PC-9 (cell line): ENCODE measurements at regions not wholly inside any gene's neighbourhood (a gene's known extent, or its start where the extent isn't known, plus 50 kb on each side); places are given as distances from the start of the nearest gene placed in this dataset.

Experiments
- BruUV-seq: library from RNA; stranded (reverse); fragments of 400-500 nt; replicated peaks from 2 replicates; lab custom pipeline; 2021; lab: Mats Ljungman, UMichigan
- CTCF ChIA-PET: fragments of 300-600 bp; sonication (Branson Sonifier 250); formaldehyde crosslinking; loops from one replicate; lab custom pipeline; 2022; ENCODE audit warnings: antibody characterized with exemption; lab: Charles Lee
- POLR2A ChIA-PET: fragments of 300-600 bp; sonication (Branson Sonifier 250); formaldehyde crosslinking; loops from one replicate; lab custom pipeline; 2022; ENCODE audit warnings: antibody characterized with exemption; ENCODE audit not compliant: unreplicated experiment; lab: Charles Lee
- DNase-seq, 2 experiments: peaks; one replicate each; pipeline versions ENCODE4 v3.0.0 to v3.0.0-alpha.2; 2015 to 2022; ENCODE audit warnings: mixed read lengths in 1 of 2
- H2AFZ ChIP-seq: fragments of 200-600 bp; sonication (generic); 2 replicates; pipeline ENCODE4 v1.8.1; 2017; ENCODE audit warnings: antibody characterized with exemption
- H3F3A ChIP-seq: fragments of 200-600 bp; sonication (generic); 2 replicates; pipeline ENCODE4 v1.8.1; 2017; ENCODE audit warnings: antibody characterized with exemption, mild to moderate bottlenecking, low read depth; ENCODE audit not compliant: insufficient read depth
- H3K27ac ChIP-seq: fragments of 200-600 bp; sonication (generic); 2 replicates; pipeline ENCODE4 v1.6.1; 2016; ENCODE audit warnings: mixed run types
- H3K27me3 ChIP-seq: fragments of 200-600 bp; sonication (generic); 2 replicates; pipeline ENCODE4 v1.6.1; 2016; ENCODE audit warnings: low read depth, mixed run types; ENCODE audit not compliant: insufficient read depth
- H3K36me3 ChIP-seq: fragments of 200-600 bp; sonication (generic); 2 replicates; pipeline ENCODE4 v1.6.1; 2016; ENCODE audit warnings: low read depth, mixed run types
- H3K4me1 ChIP-seq: fragments of 200-600 bp; sonication (generic); replicated peaks from 2 replicates; pipeline ENCODE4 v1.6.1; 2016; ENCODE audit warnings: mixed run types; ENCODE audit not compliant: insufficient read depth
- H3K4me2 ChIP-seq: fragments of 200-600 bp; sonication (generic); 2 replicates; pipeline ENCODE4 v1.6.1; 2017; ENCODE audit warnings: mixed run types
- H3K4me3 ChIP-seq: fragments of 200-600 bp; sonication (generic); 2 replicates; pipeline ENCODE4 v1.6.1; 2016; ENCODE audit warnings: mixed run types
- H3K79me2 ChIP-seq: fragments of 200-600 bp; sonication (generic); 2 replicates; pipeline ENCODE4 v1.6.1; 2017; ENCODE audit warnings: low read depth, mixed run types
- H3K9me2 ChIP-seq: fragments of 200-600 bp; sonication (generic); 2 replicates; pipeline ENCODE4 v1.8.1; 2017; ENCODE audit warnings: mild to moderate bottlenecking; ENCODE audit not compliant: insufficient read depth
- H3K9me3 ChIP-seq: fragments of 200-600 bp; sonication (generic); 2 replicates; pipeline ENCODE4 v1.8.1; 2016; ENCODE audit warnings: low read depth; ENCODE audit not compliant: insufficient read depth
- H4K20me1 ChIP-seq: fragments of 200-600 bp; sonication (generic); 2 replicates; pipeline ENCODE4 v1.8.1; 2017; ENCODE audit not compliant: insufficient read depth
- CTCF ChIP-seq: fragments of 200-600 bp; sonication (generic); conservative IDR thresholded peaks from 2 replicates; pipeline ENCODE4 v1.6.1; 2017; ENCODE audit warnings: mixed run types, antibody characterized with exemption, mild to moderate bottlenecking, moderate library complexity
- EZH2 ChIP-seq: fragments of 200-600 bp; sonication (generic); IDR thresholded peaks from 2 replicates; pipeline ENCODE4 v1.8.0; 2017; ENCODE audit warnings: antibody characterized with exemption, low read depth
- intact Hi-C: fragments of 100-400 bp; cut with micrococcal nuclease; formaldehyde crosslinking; loops from one replicate; pipeline ENCODE4 v1.10.0; 2022; ENCODE audit not compliant: unreplicated experiment

- Histone ChIP-seq H3K27ac (no peak overlapping the region), H4K20me1 (no peaks in the 10 kb centered on the region), H3K79me2 (no peaks in the 10 kb centered on the region), H3K36me3 (no peaks in the 10 kb centered on the region), H3K27me3 (no peaks in the 10 kb centered on the region; the same call in 1 of the 2 replicates), H3F3A (no peaks in the 10 kb centered on the region), H2AFZ (no peak overlapping the region), H3K4me2 (no peak overlapping the region), H3K9me2 (no peaks in the 10 kb centered on the region), H3K9me3 (no peaks in the 10 kb centered on the region), H3K4me1 (no peaks in the 10 kb centered on the region), H3K4me3 (no peak overlapping the region)
- intact Hi-C loops: no loop called here
- TF ChIP-seq EZH2: no peak
- TF ChIP-seq CTCF: no peak
- POLR2A ChIA-PET: no interaction called here
- CTCF ChIA-PET: no interaction called here
- no peak for DNase-seq
- no TSS peak for BruUV-seq
These were observed 91.1 kb downstream of the MPP7 start for GRCh38 chr10:28211759-28212158.

GRCh38 chr10:28207799-28208198 is 95.1 kb downstream of the MPP7 start:
- Histone ChIP-seq H3K4me1 (no peaks in the 10 kb centered on the region), H3K4me2 (no peak overlapping the region), H3K27me3 (no peaks in the 10 kb centered on the region), H3F3A (no peaks in the 10 kb centered on the region), H3K4me3 (no peak overlapping the region), H3K9me3 (no peaks in the 10 kb centered on the region), H3K9me2 (no peaks in the 10 kb centered on the region), H4K20me1 (no peaks in the 10 kb centered on the region), H3K79me2 (no peaks in the 10 kb centered on the region), H3K36me3 (no peaks in the 10 kb centered on the region), H2AFZ (no peak overlapping the region), H3K27ac (no peak overlapping the region)
- no TSS peak for BruUV-seq
- ChIA-PET POLR2A (no interaction called here), CTCF (no interaction called here)
- no peak for DNase-seq
- TF ChIP-seq EZH2 (no peak), CTCF (no peak)
- intact Hi-C loops: no loop called here

- Histone ChIP-seq H2AFZ (no peak overlapping the region), H3K27ac (no peak overlapping the region), H3K4me2 (no peak overlapping the region)
These were observed 99.9 kb downstream of the MPP7 start for GRCh38 chr10:28202941-28203352.

More at GRCh38 chr10:28202941-28203352, 99.9 kb downstream of the MPP7 start:
- no TSS peak for BruUV-seq
- H3K79me2 ChIP-seq: no peaks in the 10 kb centered on the region
- H3K4me1 ChIP-seq: no peaks in the 10 kb centered on the region
- H3K4me3 ChIP-seq: no peak overlapping the region
- intact Hi-C loops: no loop called here
- H3K36me3 ChIP-seq: no peaks in the 10 kb centered on the region
- 0 out of 2 replicates have a peak, but pooled peaks cover 5% of the 10 kb centered on the region for H3K27me3 ChIP-seq
- no peaks in the 10 kb centered on the region for H4K20me1 ChIP-seq
- no peaks in the 10 kb centered on the region for H3K9me3 ChIP-seq
- H3F3A ChIP-seq: no peaks in the 10 kb centered on the region
- H3K9me2 ChIP-seq: no peaks in the 10 kb centered on the region
- TF ChIP-seq EZH2 (no peak), CTCF (no peak)
- ChIA-PET CTCF (no interaction called here), POLR2A (no interaction called here)
- DNase-seq: no peak
